ENCODE measurements at regions not wholly inside any gene's neighbourhood (a gene's known extent, or its start where the extent isn't known, plus 50 kb on each side); places are given as distances from the start of the nearest gene placed in this dataset.
A peak's percentile ranks its signal among the peaks of the same experiment; 100 is the strongest.

DNA sequence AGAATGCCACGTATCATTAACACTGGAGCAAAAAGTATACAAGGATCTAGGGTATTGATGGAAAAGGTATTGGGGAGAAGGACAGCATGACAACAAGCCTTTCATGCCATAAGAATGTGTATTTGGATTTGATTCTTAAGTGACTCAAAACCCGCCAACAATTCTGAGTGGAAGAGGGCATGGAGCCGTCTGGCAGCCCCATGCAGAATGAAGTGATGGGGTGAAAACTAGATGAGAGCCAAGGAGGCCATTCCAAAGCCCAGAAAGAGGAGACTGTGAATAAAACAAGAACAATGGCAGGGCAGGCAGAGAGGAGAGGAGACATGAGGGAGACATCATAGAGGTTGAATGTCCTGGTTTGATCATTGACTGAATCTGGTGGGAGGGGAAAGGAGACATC, 272.3 kb upstream of the WWC1 start:
- TF ChIP-seq, protein P1, sequence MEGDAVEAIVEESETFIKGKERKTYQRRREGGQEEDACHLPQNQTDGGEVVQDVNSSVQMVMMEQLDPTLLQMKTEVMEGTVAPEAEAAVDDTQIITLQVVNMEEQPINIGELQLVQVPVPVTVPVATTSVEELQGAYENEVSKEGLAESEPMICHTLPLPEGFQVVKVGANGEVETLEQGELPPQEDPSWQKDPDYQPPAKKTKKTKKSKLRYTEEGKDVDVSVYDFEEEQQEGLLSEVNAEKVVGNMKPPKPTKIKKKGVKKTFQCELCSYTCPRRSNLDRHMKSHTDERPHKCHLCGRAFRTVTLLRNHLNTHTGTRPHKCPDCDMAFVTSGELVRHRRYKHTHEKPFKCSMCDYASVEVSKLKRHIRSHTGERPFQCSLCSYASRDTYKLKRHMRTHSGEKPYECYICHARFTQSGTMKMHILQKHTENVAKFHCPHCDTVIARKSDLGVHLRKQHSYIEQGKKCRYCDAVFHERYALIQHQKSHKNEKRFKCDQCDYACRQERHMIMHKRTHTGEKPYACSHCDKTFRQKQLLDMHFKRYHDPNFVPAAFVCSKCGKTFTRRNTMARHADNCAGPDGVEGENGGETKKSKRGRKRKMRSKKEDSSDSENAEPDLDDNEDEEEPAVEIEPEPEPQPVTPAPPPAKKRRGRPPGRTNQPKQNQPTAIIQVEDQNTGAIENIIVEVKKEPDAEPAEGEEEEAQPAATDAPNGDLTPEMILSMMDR (IDR thresholded peaks at IDR 0.05): no peak

DNA sequence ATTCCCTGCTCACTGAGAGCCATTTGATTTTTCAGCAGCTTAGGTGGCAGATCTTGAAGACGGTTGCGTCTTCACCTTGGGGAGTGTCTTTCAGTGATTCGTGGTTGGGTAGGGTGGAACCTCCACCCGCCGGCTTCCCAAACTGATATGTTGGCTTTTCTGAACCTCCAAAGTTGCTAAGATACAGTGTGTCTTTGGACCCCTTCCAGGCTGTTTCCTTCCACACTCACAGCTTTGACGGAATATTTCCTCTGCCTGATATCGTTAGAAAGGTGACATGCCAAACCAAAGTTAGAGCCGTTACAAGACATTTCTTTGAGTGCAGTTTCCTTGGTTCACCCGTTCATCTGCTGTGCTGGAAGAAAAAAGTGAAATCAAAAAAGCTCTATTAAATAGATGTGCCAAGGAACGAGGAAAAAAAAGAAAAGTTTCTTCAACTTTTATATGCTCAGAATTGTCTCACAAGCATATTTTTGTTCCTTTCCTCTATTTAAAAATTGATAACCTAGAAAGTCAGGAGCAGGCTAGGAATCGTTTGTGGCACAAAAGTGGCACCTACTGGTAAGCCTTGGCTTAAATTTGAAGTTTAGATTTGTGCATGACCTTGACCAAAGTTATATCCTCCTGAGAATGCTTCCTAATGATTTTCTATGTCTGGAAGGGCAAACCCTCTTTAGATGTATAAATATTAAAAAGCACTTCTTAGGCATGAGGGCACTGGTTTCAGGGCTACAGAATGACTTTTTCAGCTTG, 270.7 kb upstream of the WWC1 start:
- TF ChIP-seq, protein P1 (IDR thresholded peaks at IDR 0.05): peak; percentile 61

DNA sequence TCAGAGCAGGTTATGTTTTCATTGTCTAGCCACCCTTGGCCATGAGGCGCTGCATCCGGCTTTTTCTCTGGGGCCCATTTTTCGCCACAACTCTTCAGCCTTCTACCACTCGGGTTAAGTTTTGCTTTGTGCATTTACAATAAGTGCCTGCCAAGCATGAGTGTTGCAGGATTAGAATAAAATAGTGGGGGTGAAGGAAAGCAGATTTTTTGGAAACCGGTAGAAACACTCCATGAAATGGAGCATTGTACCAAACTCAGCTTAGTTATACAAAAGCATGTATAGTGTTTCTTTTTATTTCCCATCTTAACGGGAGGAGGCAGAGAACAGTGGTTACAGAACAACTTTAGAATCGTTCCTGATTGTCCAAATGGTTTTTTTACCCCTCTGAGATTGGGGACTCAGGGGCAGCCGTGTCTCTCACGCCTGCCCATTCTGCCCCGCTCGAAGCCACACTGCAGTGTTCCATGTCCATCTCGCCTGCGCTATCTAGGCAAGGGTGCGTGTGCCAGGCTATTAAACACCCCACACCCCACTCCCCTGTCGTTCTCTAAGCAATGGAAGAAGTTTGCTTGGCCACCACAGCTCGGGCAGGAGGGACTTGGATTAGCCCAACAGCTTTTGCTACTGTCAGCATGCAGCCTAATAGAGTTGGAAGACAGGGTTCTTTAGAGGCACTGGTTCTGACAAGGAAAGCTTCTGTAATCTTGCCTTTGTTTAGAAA, 268.8 kb upstream of the WWC1 start:
- TF ChIP-seq, protein P1 (IDR thresholded peaks at IDR 0.05): no peak

DNA sequence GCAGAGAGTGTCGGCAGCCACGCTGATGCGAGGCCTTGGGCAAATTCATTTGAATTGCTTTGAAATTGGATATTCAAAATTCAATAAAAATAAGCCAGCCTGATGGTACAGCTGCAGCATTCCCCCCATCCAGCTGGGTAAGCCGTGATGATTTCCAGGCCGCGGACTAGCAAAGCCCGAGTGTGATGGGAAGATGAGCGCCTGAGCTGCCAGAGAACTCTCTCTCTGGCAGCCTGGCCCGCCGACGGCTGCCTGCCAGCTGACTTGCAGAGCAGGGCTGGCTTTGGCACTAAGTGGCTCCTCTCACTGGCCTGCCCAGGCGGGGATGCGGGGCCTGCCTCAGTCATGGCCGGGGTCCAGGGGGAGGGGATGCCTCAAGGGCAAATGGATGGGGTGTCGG, 268.3 kb upstream of the WWC1 start:
- TF ChIP-seq, protein P1 (IDR thresholded peaks at IDR 0.05): no peak

DNA sequence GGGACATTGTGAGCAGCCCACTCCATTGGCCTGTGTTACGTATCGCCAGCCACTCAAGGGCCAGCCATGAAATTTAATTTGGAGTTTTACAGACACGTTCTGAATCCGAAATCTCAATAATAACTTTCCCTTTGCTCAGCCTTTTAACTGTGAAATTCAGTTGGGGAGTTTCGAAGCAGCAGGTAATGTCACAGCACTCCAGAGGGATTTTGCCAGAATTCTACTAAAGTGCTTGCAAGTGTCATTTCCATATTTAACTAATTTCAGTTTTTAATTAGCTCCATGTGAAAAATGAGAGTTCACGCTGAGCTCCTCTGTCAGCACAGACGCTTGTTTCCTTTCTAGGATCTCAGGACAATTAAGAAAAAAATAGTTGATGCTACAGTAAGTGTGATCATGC, 267.1 kb upstream of the WWC1 start:
- TF ChIP-seq, protein P1 (IDR thresholded peaks at IDR 0.05): no peak

DNA sequence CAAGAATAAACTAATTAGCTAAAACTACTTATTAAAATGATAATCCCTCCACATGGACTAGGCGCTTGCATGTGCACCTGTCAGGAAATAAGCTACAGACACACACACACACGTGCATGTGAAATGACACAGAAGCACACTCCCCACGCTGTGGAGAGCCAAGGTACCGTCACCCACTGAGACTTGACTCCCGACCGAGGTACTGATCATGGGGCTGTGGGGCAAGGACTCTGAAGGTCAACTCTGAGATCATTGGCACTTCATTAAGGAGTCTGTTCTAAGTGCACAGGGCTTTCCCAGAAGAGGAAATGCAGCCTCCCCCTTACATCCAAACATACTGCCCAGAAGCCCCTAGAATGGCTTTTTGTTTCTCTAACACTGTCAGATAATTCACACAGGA, 264.4 kb upstream of the WWC1 start:
- TF ChIP-seq, protein P1 (IDR thresholded peaks at IDR 0.05): no peak

DNA sequence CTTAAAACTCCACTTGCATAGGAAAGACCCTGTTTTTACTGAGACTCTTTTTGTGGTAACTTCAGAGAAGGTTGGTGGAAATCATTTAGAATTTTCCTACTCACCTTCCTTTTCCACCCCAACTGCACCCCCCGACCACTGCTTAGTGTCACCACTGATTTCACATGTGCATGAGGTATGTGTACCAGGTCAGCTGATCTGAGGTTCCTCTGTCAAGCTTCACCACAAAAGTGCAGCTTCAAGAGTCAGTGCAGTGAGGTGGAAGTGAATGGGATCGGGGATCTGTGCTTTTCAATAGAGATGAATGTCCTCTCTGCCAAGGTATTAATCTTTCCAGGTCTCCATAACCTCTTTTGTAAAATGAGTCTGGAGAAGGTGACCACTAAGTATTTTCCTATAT, 260.5 kb upstream of the WWC1 start:
- TF ChIP-seq, protein P1 (IDR thresholded peaks at IDR 0.05): no peak

Measured in LNCAP (cell line).